SK-N-SH (cell line): ENCODE measurements at regions not wholly inside any gene's neighbourhood (a gene's known extent, or its start where the extent isn't known, plus 50 kb on each side); places are given as distances from the start of the nearest gene placed in this dataset.

Source experiments
- CTCF ChIA-PET: fragments of 300-600, 350-600 bp; formaldehyde crosslinking; extraction: SDS; loops from one replicate; lab custom pipeline; 2021; lab: Yijun Ruan, JAX
- POLR2A ChIA-PET: fragments of 350-600 bp; sonication (Branson Sonifier 250); formaldehyde crosslinking; extraction: SDS; loops from one replicate; lab custom pipeline; 2020; ENCODE audit warnings: antibody characterized with exemption, inconsistent platforms; lab: Yijun Ruan, JAX
- DNase-seq: peaks from one replicate; pipeline ENCODE4 v3.0.0; 2012
- H2AFZ ChIP-seq: fragments of 200-600 bp; sonication (generic); 2 replicates; pipeline ENCODE4 v1.8.1; 2016; ENCODE audit warnings: antibody characterized with exemption, mild to moderate bottlenecking, low read depth
- H3F3A ChIP-seq: fragments of 200-600 bp; sonication (generic); replicated peaks from 2 replicates; pipeline ENCODE3; 2016; ENCODE audit warnings: antibody characterized with exemption, mild to moderate bottlenecking; ENCODE audit not compliant: insufficient read depth
- H3K27ac ChIP-seq, 2 experiments: fragments of 200-500 bp in 1 of 2; fragments of 200-600 bp in 1 of 2; sonication (Bioruptor generic) in 1 of 2; sonication (generic), shearing (Covaris generic) in 1 of 2; 2 replicates each; pipeline versions ENCODE4 v1.5.1 to v1.6.1; 2014 to 2016; ENCODE audit warnings: low read depth in 2 of 2, inconsistent platforms in 1 of 2, low read length in 1 of 2, mild to moderate bottlenecking in 1 of 2, mixed read lengths in 1 of 2
- H3K27me3 ChIP-seq: fragments of 200-600 bp; sonication (generic), shearing (Covaris generic); 2 replicates; pipeline ENCODE4 v1.6.1; 2016; ENCODE audit warnings: mixed run types; ENCODE audit not compliant: insufficient read depth
- H3K36me3 ChIP-seq, 2 experiments: fragments of 200-500 bp in 1 of 2; fragments of 200-600 bp in 1 of 2; sonication (Bioruptor generic) in 1 of 2; sonication (generic) in 1 of 2; replicated peaks in 1 of 2; 2 replicates each; pipeline versions ENCODE3 to v1.5.1; 2014 to 2016; ENCODE audit warnings: low read length in 1 of 2, mild to moderate bottlenecking in 1 of 2; ENCODE audit not compliant: insufficient read depth in 2 of 2, control insufficient read depth in 1 of 2
- H3K4me1 ChIP-seq, 2 experiments: fragments of 200-500 bp in 1 of 2; fragments of 200-600 bp in 1 of 2; sonication (Bioruptor generic) in 1 of 2; sonication (generic), shearing (Covaris generic) in 1 of 2; 2 replicates each; pipeline versions ENCODE4 v1.5.1 to v1.6.1; 2014 to 2016; ENCODE audit warnings: low read depth in 1 of 2, low read length in 1 of 2, mixed run types in 1 of 2; ENCODE audit not compliant: insufficient read depth in 2 of 2, control insufficient read depth in 1 of 2
- H3K4me2 ChIP-seq: fragments of 200-600 bp; sonication (generic), shearing (Covaris generic); 2 replicates; pipeline ENCODE4 v1.6.1; 2017; ENCODE audit warnings: mixed run types
- H3K4me3 ChIP-seq, 2 experiments: fragments of 200-500 bp in 1 of 2; fragments of 200-600 bp in 1 of 2; sonication (Bioruptor generic) in 1 of 2; sonication (generic), shearing (Covaris generic) in 1 of 2; 2 replicates each; pipeline versions ENCODE4 v1.5.1 to v1.8.1; 2014 to 2016; ENCODE audit warnings: low read depth in 2 of 2, inconsistent platforms in 1 of 2, low read length in 1 of 2, mild to moderate bottlenecking in 1 of 2, mixed read lengths in 1 of 2, moderate library complexity in 1 of 2
- H3K79me2 ChIP-seq: fragments of 200-600 bp; sonication (generic); 2 replicates; pipeline ENCODE4 v1.8.1; 2017; ENCODE audit warnings: mild to moderate bottlenecking; ENCODE audit not compliant: insufficient read depth
- H3K9ac ChIP-seq: fragments of 200-600 bp; sonication (generic); 2 replicates; pipeline ENCODE4 v1.6.1; 2017; ENCODE audit warnings: mixed run types
- H3K9me2 ChIP-seq: fragments of 200-600 bp; sonication (generic); 2 replicates; pipeline ENCODE4 v1.6.1; 2017; ENCODE audit warnings: mixed run types
- H3K9me3 ChIP-seq: fragments of 200-600 bp; sonication (generic); 2 replicates; pipeline ENCODE4 v1.6.1; 2017; ENCODE audit warnings: mixed run types, mild to moderate bottlenecking, moderate library complexity
- H4K20me1 ChIP-seq: fragments of 200-600 bp; sonication (generic); 2 replicates; pipeline ENCODE4 v1.6.1; 2017; ENCODE audit warnings: mild to moderate bottlenecking, mixed run types; ENCODE audit not compliant: insufficient read depth
- IRF3 ChIP-seq: fragments of 150-350 bp; IDR thresholded peaks from 2 replicates; pipeline ENCODE4 v1.6.1; 2016; ENCODE audit warnings: mild to moderate bottlenecking, low read depth, low read length
- JUND ChIP-seq: IDR thresholded peaks from 2 replicates; pipeline ENCODE4 v1.4.0; 2012
- MEF2A ChIP-seq: IDR thresholded peaks from 2 replicates; pipeline ENCODE4 v1.4.0; 2012; ENCODE audit warnings: low read depth, borderline replicate concordance
- NFIC ChIP-seq: IDR thresholded peaks from 2 replicates; pipeline ENCODE4 v1.4.0; 2012; ENCODE audit warnings: borderline replicate concordance
- RCOR1 ChIP-seq: fragments of 150-350 bp; IDR thresholded peaks from 2 replicates; pipeline ENCODE4 v1.6.1; 2017; ENCODE audit warnings: antibody characterized with exemption, low read length
- RFX5 ChIP-seq: IDR thresholded peaks from 2 replicates; pipeline ENCODE4 v1.6.1; 2012; ENCODE audit warnings: mild to moderate bottlenecking, improper control_type of control experiment, low read length
- RXRA ChIP-seq: IDR thresholded peaks from 2 replicates; pipeline ENCODE4 v1.4.0; 2012; ENCODE audit warnings: low read depth, mild to moderate bottlenecking, borderline replicate concordance
- TAF1 ChIP-seq: IDR thresholded peaks from 2 replicates; pipeline ENCODE4 v1.6.1; 2012; ENCODE audit warnings: low read depth, mild to moderate bottlenecking, low read length, moderate library complexity, borderline replicate concordance
- USF1 ChIP-seq: IDR thresholded peaks from 2 replicates; pipeline ENCODE4 v1.4.0; 2012; ENCODE audit warnings: low read depth, borderline replicate concordance
- YY1 ChIP-seq: IDR thresholded peaks from 2 replicates; pipeline ENCODE4 v1.4.0; 2012; ENCODE audit warnings: low read depth, mild to moderate bottlenecking
- ZBTB33 ChIP-seq: IDR thresholded peaks from 2 replicates; pipeline ENCODE4 v1.4.0; 2012; ENCODE audit warnings: low read depth, borderline replicate concordance
- WGBS: methylation state at CpG from one replicate; pipeline ENCODE4 v1.1.6; 2017; ENCODE audit warnings: low lambda C conversion rate; 5-methylcytosine and 5-hydroxymethylcytosine counted together

GRCh38 chr13:24087605-24088225, 72.8 kb upstream of the SPATA13 start:
- Histone ChIP-seq H3K4me3 (no peak overlapping the region), H3K4me1 (no peaks in the 10 kb centered on the region; a peak in 1 of 4 replicates), H3K4me2 (no peak overlapping the region), H3K27ac (no peak overlapping the region), H3K9ac (no peak overlapping the region), H4K20me1 (no peaks in the 10 kb centered on the region), H3K9me2 (no peaks in the 10 kb centered on the region), H3K27me3 (no peaks in the 10 kb centered on the region), H3K9me3 (no peaks in the 10 kb centered on the region), H3K36me3 (no peaks in the 10 kb centered on the region), H2AFZ (no peak overlapping the region)
- ChIA-PET POLR2A (no interaction called here), CTCF (interaction anchor here (1.8 kb wide), 1 partner anchor 35 kb away, joined by 8 read pairs; no protein-coding TSS in a partner anchor)
- WGBS: 77% methylated on average over 4 of the region's 7 CpGs
- TF ChIP-seq RCOR1 (no peak), ZBTB33 (no peak), RXRA (no peak)
- TF ChIP-seq, all 33 proteins: peak for 0
- no peaks in the 10 kb centered on the region for H3K79me2 ChIP-seq
- no peak for DNase-seq
- no peaks in the 10 kb centered on the region for H3F3A ChIP-seq

GRCh38 chr13:24090049-24090448, 70.5 kb upstream of the SPATA13 start:
- no peak for TF ChIP-seq RCOR1
- no peak for TF ChIP-seq TAF1
- TF ChIP-seq USF1: no peak
- no peak for TF ChIP-seq RXRA
- no peak for TF ChIP-seq IRF3
- TF ChIP-seq MEF2A: no peak
- TF ChIP-seq JUND: no peak
- no peak for TF ChIP-seq NFIC
- no peak for TF ChIP-seq YY1
- no peak for TF ChIP-seq RFX5
- H3K36me3 ChIP-seq: no peaks in the 10 kb centered on the region
- WGBS: 100% methylated on average over 1 of the region's 1 CpG
- no peaks in the 10 kb centered on the region for H3K9me2 ChIP-seq
- H3K9me3 ChIP-seq: no peaks in the 10 kb centered on the region
- no peaks in the 10 kb centered on the region for H4K20me1 ChIP-seq
- no peaks in the 10 kb centered on the region for H3K79me2 ChIP-seq
- H3K4me3 ChIP-seq: no peak overlapping the region
- DNase-seq: no peak
- no peak overlapping the region for H3K9ac ChIP-seq
- no peak overlapping the region for H3K27ac ChIP-seq
- H3K27me3 ChIP-seq: no peaks in the 10 kb centered on the region
- ChIA-PET POLR2A (no interaction called here), CTCF (interaction anchor here (1.9 kb wide), 1 partner anchor 37 kb away, joined by 8 read pairs; no protein-coding TSS in a partner anchor)
- no peak overlapping the region for H2AFZ ChIP-seq
- no peaks in the 10 kb centered on the region for H3F3A ChIP-seq
- no peaks in the 10 kb centered on the region; a peak in 1 of 4 replicates for H3K4me1 ChIP-seq
- no peak overlapping the region for H3K4me2 ChIP-seq
